ENCODE measurements at regions not wholly inside any gene's neighbourhood (a gene's known extent, or its start where the extent isn't known, plus 50 kb on each side); places are given as distances from the start of the nearest gene placed in this dataset.

DNA sequence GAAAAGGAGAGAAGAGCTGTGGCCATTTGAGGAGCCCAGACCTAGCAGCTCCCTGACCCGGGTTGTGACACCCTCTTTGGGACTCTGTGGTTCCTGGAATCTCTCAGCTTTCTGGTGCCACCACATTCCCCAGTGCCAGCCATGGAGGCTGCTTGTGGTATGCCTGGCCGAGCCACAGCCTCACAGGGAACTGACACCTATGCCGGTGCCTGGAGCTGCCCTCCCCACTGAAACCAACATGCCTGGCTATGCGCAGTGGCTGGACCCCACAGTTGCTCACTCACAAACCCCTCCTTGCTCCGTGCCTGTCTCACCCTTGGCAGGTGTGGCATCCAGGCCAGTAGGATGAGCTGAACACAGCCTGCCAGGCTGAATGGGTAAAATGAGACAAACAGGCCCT lies 749.4 kb downstream of the ARAP2 start:
- ATAC-seq (replicated peaks in 6 of 8), result no peak
- Histone ChIP-seq H3K27ac (no peak overlapping the region), H3K4me3 (no peak overlapping the region), H3K4me1 (replicated peaks in 1 of 2) (no peaks in the 10 kb centered on the region)
- WGBS, 10 experiments, result 60 to 100% (median 86%) methylated on average over 1 to 2 of the region's 5 CpGs; no CpG with 5 or more reads in 6 of the 10 experiments
- in situ Hi-C loops (cut with MboI; ENCODE audit: low pct_unique_long_range_greater_than_20kb in 2 of 9, low sequenced_read_pairs in 9 of 9, unreplicated experiment in 9 of 9), result no loop called here

DNA sequence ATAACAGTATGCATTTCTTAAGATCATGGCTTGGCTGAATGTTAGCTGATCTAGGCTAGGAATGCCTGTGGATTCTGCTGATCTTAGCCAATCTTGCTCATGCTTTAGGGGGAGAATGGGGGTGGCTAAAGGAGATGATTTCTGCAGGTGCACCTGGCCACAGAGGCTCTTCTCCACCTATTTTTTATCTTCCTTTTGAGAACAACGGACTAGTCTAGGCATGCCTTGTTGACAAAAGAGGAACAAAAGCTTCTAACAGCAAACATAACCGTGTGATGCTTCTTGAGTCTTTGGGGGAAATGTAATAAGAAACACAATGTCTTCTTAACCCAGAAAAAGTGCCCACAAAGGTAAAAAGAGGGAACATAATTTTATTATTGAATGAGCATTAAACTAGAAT lies 743.5 kb downstream of the ARAP2 start:
- no peaks in the 10 kb centered on the region for H3K4me1 ChIP-seq (replicated peaks in 1 of 2)
- no peak for ATAC-seq (replicated peaks in 6 of 8)
- in situ Hi-C loops (cut with MboI; ENCODE audit: low pct_unique_long_range_greater_than_20kb in 2 of 9, low sequenced_read_pairs in 9 of 9, unreplicated experiment in 9 of 9), result no loop called here
- 0 to 100% (median 75%) methylated on average over 1 to 2 of the region's 2 CpGs; no CpG with 5 or more reads in 1 of the 10 experiments for WGBS, 10 experiments
- no peak overlapping the region for H3K27ac ChIP-seq
- H3K4me3 ChIP-seq, result no peak overlapping the region

DNA sequence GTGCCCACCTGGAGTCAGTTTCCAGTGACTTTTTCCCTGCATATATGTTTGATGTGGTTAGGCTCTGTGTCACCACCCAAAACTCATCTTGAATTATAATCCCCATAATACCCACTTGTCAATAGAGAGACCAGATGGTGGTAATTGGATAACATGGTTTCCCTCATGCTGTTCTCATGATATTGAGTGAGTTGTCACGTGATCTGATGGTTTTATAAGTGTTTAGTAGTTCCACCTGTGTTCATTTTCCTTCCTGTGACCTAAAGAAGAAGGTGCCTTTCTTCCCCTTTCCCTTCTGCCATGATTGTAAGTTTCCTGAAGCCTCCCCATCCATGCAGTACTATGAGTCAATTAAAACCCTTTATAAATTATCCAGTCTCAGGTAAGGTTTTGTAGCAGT lies 740.9 kb downstream of the ARAP2 start:
- Histone ChIP-seq H3K27ac (no peak overlapping the region), H3K4me1 (replicated peaks in 1 of 2) (no peaks in the 10 kb centered on the region), H3K4me3 (no peak overlapping the region)
- 0 to 100% (median 78%) methylated on average over 1 of the region's 1 CpG; no CpG with 5 or more reads in 4 of the 10 experiments for WGBS, 10 experiments
- ATAC-seq (replicated peaks in 6 of 8), result no peak
- in situ Hi-C loops (cut with MboI; ENCODE audit: low pct_unique_long_range_greater_than_20kb in 2 of 9, low sequenced_read_pairs in 9 of 9, unreplicated experiment in 9 of 9), result no loop called here

DNA sequence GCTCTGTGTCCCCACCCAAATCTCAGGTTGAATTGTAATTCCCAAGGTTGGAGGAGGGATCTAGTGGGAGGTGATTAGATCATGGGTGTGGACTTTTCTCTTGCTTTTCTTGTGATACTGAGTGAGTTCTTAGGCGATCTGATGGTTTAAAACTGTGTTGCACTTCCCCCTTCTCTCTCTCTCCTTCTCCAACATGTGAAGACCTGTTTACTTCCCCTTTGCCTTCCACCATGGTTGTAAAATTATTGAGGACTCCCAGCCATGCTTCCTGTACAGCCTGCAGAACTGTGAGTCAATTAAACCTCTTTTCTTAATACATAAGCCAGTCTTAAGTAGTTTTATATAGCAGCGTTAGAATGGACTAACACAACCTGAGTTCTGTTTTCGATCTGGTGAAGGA lies 738.2 kb downstream of the ARAP2 start:
- Histone ChIP-seq H3K4me3 (no peak overlapping the region), H3K27ac (no peak overlapping the region), H3K4me1 (replicated peaks in 1 of 2) (no peaks in the 10 kb centered on the region)
- in situ Hi-C loops (cut with MboI; ENCODE audit: low pct_unique_long_range_greater_than_20kb in 2 of 9, low sequenced_read_pairs in 9 of 9, unreplicated experiment in 9 of 9), result no loop called here
- ATAC-seq (replicated peaks in 6 of 8), result no peak
- WGBS, 10 experiments, result 17 to 100% (median 77%) methylated on average over 1 to 3 of the region's 3 CpGs; no CpG with 5 or more reads in 2 of the 10 experiments

DNA sequence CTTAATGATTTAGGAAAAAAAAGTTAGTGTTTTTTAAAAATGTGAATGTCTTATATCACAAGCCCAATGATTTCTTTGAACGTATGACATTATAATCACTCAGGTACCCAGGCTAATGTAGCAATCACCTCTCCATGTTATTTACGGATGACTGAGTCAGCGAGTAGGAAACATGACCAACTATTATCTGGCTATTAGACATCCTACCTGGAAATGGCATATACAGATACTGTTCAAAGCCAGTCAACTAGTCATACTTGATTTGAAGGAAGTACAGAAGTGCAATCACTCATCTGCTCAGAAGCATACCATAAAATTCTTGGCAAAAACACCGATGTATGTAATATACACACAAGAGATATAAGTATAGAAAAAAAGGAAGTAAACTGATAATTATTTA lies 732.5 kb downstream of the ARAP2 start:
- WGBS, 10 experiments, result 12 to 100% (median 90%) methylated on average over 1 to 4 of the region's 4 CpGs
- Histone ChIP-seq H3K4me1 (replicated peaks in 1 of 2) (no peaks in the 10 kb centered on the region), H3K27ac (no peak overlapping the region), H3K4me3 (no peak overlapping the region)
- in situ Hi-C loops (cut with MboI; ENCODE audit: low pct_unique_long_range_greater_than_20kb in 2 of 9, low sequenced_read_pairs in 9 of 9, unreplicated experiment in 9 of 9), result no loop called here
- no peak for ATAC-seq (replicated peaks in 6 of 8)

DNA sequence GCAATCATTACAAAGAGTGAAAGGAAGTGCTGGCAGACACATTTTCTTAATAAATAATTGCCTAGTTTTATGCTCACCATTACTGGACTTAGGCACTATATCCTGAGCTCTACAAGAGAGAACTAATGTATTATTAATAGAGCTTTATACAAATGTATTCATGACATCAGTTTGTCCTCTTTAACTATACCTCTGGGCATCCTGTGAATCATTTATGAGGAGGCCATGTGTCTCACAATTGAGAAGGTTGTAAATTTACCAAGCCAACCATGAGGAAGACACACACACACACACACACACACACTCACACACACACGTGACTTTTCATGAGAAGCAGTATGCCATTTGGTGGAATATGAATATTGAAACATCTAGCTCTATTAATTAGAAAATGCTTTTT lies 728.2 kb downstream of the ARAP2 start:
- Histone ChIP-seq H3K4me3 (no peak overlapping the region), H3K27ac (no peak overlapping the region), H3K4me1 (replicated peaks in 1 of 2) (no peaks in the 10 kb centered on the region)
- WGBS, 10 experiments, result 0 to 67% (median 0%) methylated on average over 1 of the region's 1 CpG; no CpG with 5 or more reads in 5 of the 10 experiments
- in situ Hi-C loops (cut with MboI; ENCODE audit: low pct_unique_long_range_greater_than_20kb in 2 of 9, low sequenced_read_pairs in 9 of 9, unreplicated experiment in 9 of 9), result no loop called here
- peak in 5 of 8 experiments; percentile 86 to 100 (median 91) for ATAC-seq (replicated peaks in 6 of 8)

DNA sequence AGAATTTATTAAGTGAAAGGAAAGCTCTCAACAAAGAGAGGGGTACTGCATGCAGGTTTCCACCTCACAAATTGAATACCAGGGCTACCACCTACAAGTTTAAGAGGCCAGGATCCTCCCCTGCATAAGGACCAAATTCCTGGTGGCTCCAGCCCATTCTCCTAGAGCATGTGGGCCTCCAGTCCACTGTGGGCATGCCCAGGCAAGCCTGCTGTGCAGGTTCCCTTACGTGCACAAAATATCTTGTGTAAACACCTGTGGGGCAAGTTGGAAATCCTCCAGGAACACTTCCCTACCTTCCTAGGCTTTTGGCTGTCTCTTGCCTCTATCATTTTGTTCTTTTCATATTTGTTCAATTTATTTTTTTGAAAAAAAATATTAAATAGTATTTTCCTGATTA lies 724.3 kb downstream of the ARAP2 start:
- 0 to 75% (median 14%) methylated on average over 1 of the region's 1 CpG; no CpG with 5 or more reads in 3 of the 10 experiments for WGBS, 10 experiments
- Histone ChIP-seq H3K4me3 (no peak overlapping the region), H3K4me1 (replicated peaks in 1 of 2) (no peaks in the 10 kb centered on the region), H3K27ac (no peak overlapping the region)
- in situ Hi-C loops (cut with MboI; ENCODE audit: low pct_unique_long_range_greater_than_20kb in 2 of 9, low sequenced_read_pairs in 9 of 9, unreplicated experiment in 9 of 9), result no loop called here
- ATAC-seq (replicated peaks in 6 of 8), result peak in 1 of 8 experiments; percentile 39

DNA sequence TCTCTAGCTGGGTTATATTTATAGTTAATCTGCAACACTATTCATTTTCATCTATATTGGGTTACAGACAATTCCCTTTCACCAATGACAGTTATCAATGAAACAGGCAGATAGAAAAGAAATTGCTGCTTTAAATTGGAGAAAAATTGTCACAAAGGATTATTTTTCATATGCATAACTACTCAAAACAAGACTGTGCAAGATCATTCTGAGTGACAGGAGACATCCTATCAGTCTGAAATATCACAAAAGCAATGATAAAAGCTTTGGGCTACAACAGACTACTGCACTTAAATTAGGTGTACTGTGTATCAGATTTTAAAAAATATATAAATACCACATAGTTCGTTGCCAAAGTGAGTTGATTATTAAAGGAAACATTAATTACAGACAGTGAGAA lies 722.6 kb downstream of the ARAP2 start:
- 0 to 73% (median 18%) methylated on average over 1 of the region's 1 CpG; no CpG with 5 or more reads in 2 of the 10 experiments for WGBS, 10 experiments
- no peak for ATAC-seq (replicated peaks in 6 of 8)
- no peak overlapping the region for H3K4me3 ChIP-seq
- no peak overlapping the region for H3K27ac ChIP-seq
- H3K4me1 ChIP-seq (replicated peaks in 1 of 2), result no peaks in the 10 kb centered on the region
- in situ Hi-C loops (cut with MboI; ENCODE audit: low pct_unique_long_range_greater_than_20kb in 2 of 9, low sequenced_read_pairs in 9 of 9, unreplicated experiment in 9 of 9), result no loop called here

DNA sequence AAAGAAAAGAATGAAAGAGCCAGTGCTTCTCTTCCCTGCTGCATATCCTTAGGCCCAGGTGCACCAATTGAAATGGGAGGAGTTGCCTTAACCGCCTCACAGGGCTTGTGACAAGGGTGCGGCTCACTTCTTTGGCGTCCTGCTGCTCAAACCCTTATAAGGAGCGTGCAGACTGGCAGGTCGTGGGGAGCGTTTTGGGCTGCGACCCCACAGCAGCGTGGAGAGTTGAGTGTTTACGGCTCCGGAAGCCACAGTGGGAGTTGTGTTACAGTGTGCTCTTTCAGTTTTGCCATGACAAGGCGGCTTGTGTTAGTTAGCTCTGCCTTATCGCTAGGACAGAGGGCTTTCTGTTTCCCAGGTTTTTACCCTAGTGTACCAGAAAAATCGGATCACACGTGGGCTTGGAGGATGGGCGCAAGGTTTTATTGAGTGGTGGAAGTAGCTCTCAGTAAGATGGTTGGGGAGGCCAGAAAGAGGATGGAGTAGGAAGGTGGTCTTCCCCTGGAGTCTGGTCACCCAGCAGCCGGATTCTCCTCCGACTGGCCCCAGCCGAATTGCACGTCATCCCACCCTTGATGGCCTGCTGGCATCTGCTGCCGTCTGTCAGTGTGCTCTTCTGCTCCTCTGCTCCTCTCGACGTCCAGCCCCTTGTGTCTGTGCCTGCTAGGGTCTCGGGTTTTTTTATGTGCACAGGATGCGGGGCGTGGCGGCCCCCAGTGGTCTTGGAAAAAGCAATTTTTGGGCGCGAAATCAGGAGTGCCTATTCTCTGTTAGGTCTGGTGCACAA lies 718.9 kb downstream of the ARAP2 start:
- in situ Hi-C loops (cut with MboI; ENCODE audit: low pct_unique_long_range_greater_than_20kb in 2 of 9, low sequenced_read_pairs in 9 of 9, unreplicated experiment in 9 of 9), result no loop called here
- H3K4me3 ChIP-seq, result no peak overlapping the region
- H3K4me1 ChIP-seq (replicated peaks in 1 of 2), result no peaks in the 10 kb centered on the region
- H3K27ac ChIP-seq, result no peak overlapping the region
- 26 to 100% (median 86%) methylated on average over 1 to 11 of the region's 28 CpGs; no CpG with 5 or more reads in 2 of the 10 experiments for WGBS, 10 experiments
- ATAC-seq (replicated peaks in 6 of 8), result peak in 2 of 8 experiments; percentile 64 to 84

DNA sequence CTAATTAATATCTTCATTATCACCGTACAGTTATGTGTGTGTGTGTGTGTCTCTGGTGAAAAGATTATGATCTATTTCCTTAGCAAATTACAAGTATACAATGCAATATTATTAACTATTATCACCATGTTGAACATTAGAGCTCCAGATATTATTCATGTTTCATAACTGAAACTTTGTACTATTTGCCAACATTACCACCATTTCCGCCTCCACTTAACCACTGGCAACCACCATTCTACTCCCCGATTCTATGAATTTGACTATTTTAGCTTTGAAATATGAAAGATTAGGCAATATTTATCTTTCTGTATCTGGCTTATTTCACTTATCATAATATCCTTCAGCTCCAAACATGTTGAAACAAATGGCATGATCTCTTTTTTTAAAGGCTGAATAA lies 717.9 kb downstream of the ARAP2 start:
- Histone ChIP-seq H3K4me1 (replicated peaks in 1 of 2) (no peaks in the 10 kb centered on the region), H3K4me3 (no peak overlapping the region), H3K27ac (no peak overlapping the region)
- no peak for ATAC-seq (replicated peaks in 6 of 8)
- in situ Hi-C loops (cut with MboI; ENCODE audit: low pct_unique_long_range_greater_than_20kb in 2 of 9, low sequenced_read_pairs in 9 of 9, unreplicated experiment in 9 of 9), result no loop called here
- 14 to 100% (median 100%) methylated on average over 1 to 3 of the region's 3 CpGs for WGBS, 10 experiments

DNA sequence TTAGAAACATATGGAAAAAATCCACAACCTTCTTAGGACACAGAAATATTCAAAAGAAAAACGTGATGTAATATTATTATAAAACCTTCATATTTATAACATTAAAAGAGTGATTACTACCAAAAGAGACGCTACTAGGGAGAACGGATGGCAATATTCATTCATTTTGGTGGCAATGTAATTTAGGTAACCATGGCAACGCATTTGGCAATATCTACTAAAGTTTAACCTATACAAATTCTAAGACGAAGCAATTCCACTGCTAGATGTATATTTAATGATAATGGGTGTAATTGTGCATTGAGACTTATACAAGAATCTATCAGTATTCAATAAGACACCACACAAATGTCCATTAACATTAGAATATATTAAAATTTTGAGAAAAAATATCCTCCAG lies 709.4 kb downstream of the ARAP2 start:
- H3K4me3 ChIP-seq, result no peak overlapping the region
- H3K27ac ChIP-seq, result no peak overlapping the region
- in situ Hi-C loops (cut with MboI; ENCODE audit: low pct_unique_long_range_greater_than_20kb in 2 of 9, low sequenced_read_pairs in 9 of 9, unreplicated experiment in 9 of 9), result no loop called here
- 0 to 96% (median 78%) methylated on average over 2 to 5 of the region's 5 CpGs for WGBS, 10 experiments
- no peaks in the 10 kb centered on the region for H3K4me1 ChIP-seq (replicated peaks in 1 of 2)
- ATAC-seq (replicated peaks in 6 of 8), result no peak

DNA sequence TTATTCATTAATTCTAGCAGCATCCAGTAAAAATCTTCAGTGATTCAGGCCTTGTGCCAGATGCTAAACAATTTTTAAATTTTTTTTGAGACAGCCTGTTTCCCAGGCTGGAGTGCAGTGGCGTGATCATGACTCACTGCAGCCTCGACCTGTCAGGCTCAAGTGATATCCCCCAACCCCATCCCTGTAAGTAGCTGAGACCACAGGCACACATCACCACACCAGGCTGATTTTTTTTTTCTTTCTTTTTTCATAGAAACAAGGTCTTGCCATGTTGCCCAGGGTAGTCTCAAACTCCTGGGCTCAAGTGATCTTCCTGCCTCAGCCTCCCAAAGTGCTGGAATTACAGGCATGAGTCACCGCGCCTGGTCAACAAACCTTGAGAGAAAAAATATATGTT lies 705.5 kb downstream of the ARAP2 start:
- peak in 5 of 8 experiments; percentile 52 to 87 (median 73) for ATAC-seq (replicated peaks in 6 of 8)
- in situ Hi-C loops (cut with MboI; ENCODE audit: low pct_unique_long_range_greater_than_20kb in 2 of 9, low sequenced_read_pairs in 9 of 9, unreplicated experiment in 9 of 9), result no loop called here
- Histone ChIP-seq H3K4me1 (replicated peaks in 1 of 2) (no peaks in the 10 kb centered on the region), H3K4me3 (no peak overlapping the region), H3K27ac (no peak overlapping the region)
- WGBS, 10 experiments, result 8 to 90% (median 71%) methylated on average over 1 to 4 of the region's 4 CpGs; no CpG with 5 or more reads in 1 of the 10 experiments

DNA sequence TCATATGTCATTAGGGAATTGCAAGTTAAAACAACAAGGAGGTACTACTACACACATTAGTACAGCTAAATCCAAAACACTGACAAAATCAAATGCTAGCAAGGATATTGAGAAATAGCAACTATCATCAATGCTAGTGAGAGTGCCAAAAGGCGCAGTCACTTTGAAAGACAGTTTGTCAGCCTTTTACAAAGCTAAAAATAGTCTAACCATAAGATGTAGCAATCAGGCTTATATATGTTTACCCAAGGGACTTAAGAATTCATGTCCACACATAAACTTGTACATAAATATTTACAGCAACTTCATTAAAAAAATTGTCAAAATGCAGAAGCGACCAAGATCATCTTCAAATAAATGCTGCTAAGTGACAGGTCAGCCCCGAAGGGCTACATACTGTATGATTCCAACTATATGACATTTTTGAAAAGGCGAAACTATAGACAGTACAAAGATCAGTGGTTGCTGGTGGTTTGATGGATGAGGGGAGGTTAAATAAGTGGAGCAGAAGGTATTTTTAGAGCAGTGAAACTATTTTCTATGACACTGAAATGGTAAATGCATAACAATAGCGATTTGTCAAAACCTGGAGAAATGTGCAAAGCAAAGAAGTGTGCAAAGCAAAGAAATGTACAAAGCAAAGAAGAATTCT lies 704.8 kb downstream of the ARAP2 start:
- Histone ChIP-seq H3K4me3 (no peak overlapping the region), H3K4me1 (replicated peaks in 1 of 2) (no peaks in the 10 kb centered on the region), H3K27ac (no peak overlapping the region)
- in situ Hi-C loops (cut with MboI; ENCODE audit: low pct_unique_long_range_greater_than_20kb in 2 of 9, low sequenced_read_pairs in 9 of 9, unreplicated experiment in 9 of 9), result no loop called here
- no peak for ATAC-seq (replicated peaks in 6 of 8)
- WGBS, 10 experiments, result 9 to 100% (median 79%) methylated on average over 1 to 5 of the region's 5 CpGs
